Heart left ventricle (tissue), 16 donors: ENCODE measurements at regions not wholly inside any gene's neighbourhood (a gene's known extent, or its start where the extent isn't known, plus 50 kb on each side); places are given as distances from the start of the nearest gene placed in this dataset.

Source experiments
- ATAC-seq, 4 donors: fragments of 200-7000 bp; cut with Tn5 transposase; one replicate each; pipeline ENCODE4 v1.9.1; 2020 to 2022; ENCODE audit warnings: moderate library complexity in 4 of 4, mild to moderate bottlenecking in 3 of 4, moderate number of reproducible peaks in 1 of 4
- DNase-seq, 5 donors: peaks; one replicate each; pipeline ENCODE4 v3.0.0-alpha.2; 2020
- H3K27ac ChIP-seq, 12 donors: fragments of 200-600 bp; sonication (generic) in 4 of 12; one replicate each; pipeline versions ENCODE4 v1.5.0 to v1.8.0; 2016 to 2022; ENCODE audit warnings: mild to moderate bottlenecking in 2 of 12
- H3K27me3 ChIP-seq, 9 donors: fragments of 200-600 bp; sonication (generic) in 2 of 9; one replicate each; pipeline versions ENCODE4 v1.5.1 to v1.8.0; 2016 to 2022; ENCODE audit warnings: mild to moderate bottlenecking in 3 of 9
- H3K36me3 ChIP-seq, 9 donors: fragments of 200-600 bp; sonication (generic) in 2 of 9; one replicate each; pipeline versions ENCODE4 v1.5.0 to v1.8.0; 2018 to 2022; ENCODE audit warnings: mild to moderate bottlenecking in 2 of 9
- H3K4me1 ChIP-seq, 12 donors: fragments of 200-600 bp; sonication (generic) in 4 of 12; one replicate each; pipeline versions ENCODE4 v1.5.0 to v1.8.0; 2016 to 2022; ENCODE audit warnings: mild to moderate bottlenecking in 3 of 12
- H3K4me3 ChIP-seq, 12 donors: fragments of 200-600 bp; sonication (generic) in 4 of 12; one replicate each; pipeline versions ENCODE4 v1.5.0 to v1.8.0; 2017 to 2022; ENCODE audit warnings: mild to moderate bottlenecking in 9 of 12, moderate library complexity in 4 of 12
- H3K9me3 ChIP-seq, 12 donors: fragments of 200-600 bp; sonication (generic) in 4 of 12; one replicate each; pipeline versions ENCODE4 v1.5.0 to v1.8.0; 2016 to 2022; ENCODE audit warnings: mild to moderate bottlenecking in 1 of 12
- CTCF ChIP-seq, 12 donors: fragments of 200-600 bp; sonication (generic) in 4 of 12; IDR thresholded peaks; one replicate each; pipeline versions ENCODE4 v1.5.0 to v1.8.0; 2018 to 2022; ENCODE audit warnings: antibody characterized with exemption in 12 of 12, mild to moderate bottlenecking in 5 of 12
- POLR2A ChIP-seq, 2 donors: fragments of 450-650 bp; IDR thresholded peaks; one replicate each; pipeline ENCODE4 v1.6.1; 2017; ENCODE audit warnings: antibody characterized with exemption in 2 of 2, mild to moderate bottlenecking in 2 of 2, moderate library complexity in 2 of 2
- WGBS, 4 donors: extraction: QIAGEN DNeasy Blood & Tissue Kit in 2 of 4; methylation state at CpG; one replicate each; pipeline versions ENCODE4 v1.1.5 to v1.1.7; 2013 to 2018; 5-methylcytosine and 5-hydroxymethylcytosine counted together
- intact Hi-C, 10 donors: fragments of 100-400 bp; cut with DNase I; formaldehyde crosslinking; loops; one replicate each; pipeline versions ENCODE4 v1.11.1 to v1.14.2; 2022
- donor health status: ischemic (EF 13 %, LVEDD 7.1; RV severe dilation, severe dysfunction).
- donor health status: healthy with polysubstance abuse.
- donor health status: DM: no; HTN: yes; CAD: no.
- donor health status: DM: no; HTN: no; CAD: no.
- donor health status: ischemic (EF 25% LVEDD 6.9; RV normal size, moderate dysfunction).
- donor health status: ischemic (EF 25% LVEDD 5.7; RV mildly dilated, moderate dysfunction).
- donor health status: healthy.
- donor health status: DM: yes; HTN: yes; CAD: no.
- donor health status: ischemic (EF 35%, LVEDD 5.7; RV mildly dilated, moderate dysfunction).
- donor health status: nonischemic (EF 11% LVEDD 7.7; RV severe dilation, severe dysfunction).
- donor health status: DM: yes; HTN: yes; CAD: no.
- donor health status: PGD.
- donor health status: ischemic (EF 29% LVEDD 5.4; RV normal size, mild dysfunction).
- donor health status: nonischemic (EF 23%, LVEDD 6.1; RV moderate dilation, normal function).

- no peak overlapping the region for H3K27ac ChIP-seq
- intact Hi-C loops, result loop anchor here in 1 of 10 donors (2.0 kb wide), 1 partner anchor 20 kb away; no protein-coding TSS in a partner anchor
- H3K4me1 ChIP-seq, result no peaks in the 10 kb centered on the region
- DNase-seq (no peak), ATAC-seq (no peak)
- no peak overlapping the region for H3K4me3 ChIP-seq
- H3K36me3 ChIP-seq, result no peaks in the 10 kb centered on the region
- H3K27me3 ChIP-seq, result no peaks in the 10 kb centered on the region
- TF ChIP-seq CTCF (IDR thresholded peaks at IDR 0.05), result no peak
- TF ChIP-seq POLR2A (IDR thresholded peaks at IDR 0.05), result no peak
- no peaks in the 10 kb centered on the region for H3K9me3 ChIP-seq
Observed at GRCh38 chr2:16832910-16833309, 167.3 kb upstream of the CYRIA start.

- WGBS, 4 donors, result 25 to 39% (median 30%) methylated on average over 3 of the region's 3 CpGs
- TF ChIP-seq POLR2A (IDR thresholded peaks at IDR 0.05), result no peak
- no peak for TF ChIP-seq CTCF (IDR thresholded peaks at IDR 0.05)
- no peak overlapping the region for H3K4me3 ChIP-seq
- H3K27me3 ChIP-seq, result no peaks in the 10 kb centered on the region
- H3K4me1 ChIP-seq, result no peaks in the 10 kb centered on the region
- DNase-seq (no peak), ATAC-seq (no peak)
- H3K36me3 ChIP-seq, result no peaks in the 10 kb centered on the region
- no peaks in the 10 kb centered on the region for H3K9me3 ChIP-seq
- H3K27ac ChIP-seq, result no peak overlapping the region
- intact Hi-C loops, result no loop called here
Observed at GRCh38 chr2:16828828-16829160, 163.2 kb upstream of the CYRIA start.

GRCh38 chr2:16828044-16828827 lies 162.6 kb upstream of the CYRIA start:
- 56 to 72% (median 68%) methylated on average over 7 of the region's 7 CpGs for WGBS, 4 donors
- intact Hi-C loops, result no loop called here
- TF ChIP-seq CTCF (IDR thresholded peaks at IDR 0.05) (no peak), POLR2A (IDR thresholded peaks at IDR 0.05) (no peak)
- Histone ChIP-seq H3K27ac (no peak overlapping the region), H3K36me3 (no peaks in the 10 kb centered on the region), H3K9me3 (no peaks in the 10 kb centered on the region), H3K27me3 (no peaks in the 10 kb centered on the region), H3K4me1 (no peaks in the 10 kb centered on the region), H3K4me3 (no peak overlapping the region)
- no peak for ATAC-seq
- no peak for DNase-seq

- H3K27ac ChIP-seq, result no peak overlapping the region
- H3K27me3 ChIP-seq, result no peaks in the 10 kb centered on the region
- H3K4me3 ChIP-seq, result no peak overlapping the region
- WGBS, 4 donors, result 93 to 96% (median 94%) methylated on average over 1 of the region's 1 CpG
- intact Hi-C loops, result no loop called here
- DNase-seq, result no peak
- ATAC-seq, result no peak
- no peaks in the 10 kb centered on the region for H3K4me1 ChIP-seq
- H3K36me3 ChIP-seq, result no peaks in the 10 kb centered on the region
- no peak for TF ChIP-seq POLR2A (IDR thresholded peaks at IDR 0.05)
- no peak for TF ChIP-seq CTCF (IDR thresholded peaks at IDR 0.05)
- no peaks in the 10 kb centered on the region for H3K9me3 ChIP-seq
Observed at GRCh38 chr2:16824472-16824871, 158.8 kb upstream of the CYRIA start.
